A549 (cell line): ENCODE measurements at regions not wholly inside any gene's neighbourhood (a gene's known extent, or its start where the extent isn't known, plus 50 kb on each side); places are given as distances from the start of the nearest gene placed in this dataset.

Source experiments
- ATAC-seq, 2 experiments: fragments of 200-7000 bp in 1 of 2; fragments of >200 bp in 1 of 2; cut with Nextera tagmentation in 1 of 2; cut with Tn5 transposase in 1 of 2; 3 replicates each; pipeline versions ENCODE4 v1.8.0 to v1.9.1; 2018 to 2020; ENCODE audit warnings: mild to moderate bottlenecking in 1 of 2, moderate library complexity in 1 of 2
- CTCF ChIA-PET: fragments of 300-600 bp; sonication (Branson Sonifier 250); formaldehyde crosslinking; extraction: SDS; loops from one replicate; lab custom pipeline; 2021; ENCODE audit warnings: antibody characterized with exemption, inconsistent platforms; lab: Yijun Ruan, JAX
- POLR2A ChIA-PET: fragments of 350-600 bp; formaldehyde crosslinking; extraction: SDS; loops from one replicate; lab custom pipeline; 2021; ENCODE audit warnings: antibody characterized with exemption, inconsistent platforms; lab: Yijun Ruan, JAX
- DNase-seq, 2 experiments: peaks; one replicate each; pipeline versions ENCODE4 v3.0.0 to v3.0.0-alpha.2; 2011 to 2016; ENCODE audit warnings: low read depth in 1 of 2, low spot score in 1 of 2
- FAIRE-seq: peaks from 2 replicates; lab custom pipeline; 2011; peaks lifted over from hg19 to GRCh38; lab: Jason Lieb, UNC
- H3K27ac ChIP-seq, 2 experiments: fragments of >200 bp; sonication (Bioruptor Twin); formaldehyde crosslinking; 3 replicates each; pipeline ENCODE4 v1.5.1; 2016 to 2017
- H3K4me1 ChIP-seq: fragments of >200 bp; sonication (Bioruptor Twin); formaldehyde crosslinking; 3 replicates; pipeline ENCODE4 v1.6.1; 2016
- H3K4me2 ChIP-seq: fragments of >200 bp; sonication (Bioruptor Twin); formaldehyde crosslinking; 3 replicates; pipeline ENCODE4 v1.6.1; 2016
- H3K4me3 ChIP-seq: fragments of >200 bp; sonication (Bioruptor Twin); formaldehyde crosslinking; 3 replicates; pipeline ENCODE4 v1.5.1; 2016
- H3K9me3 ChIP-seq: fragments of >200 bp; sonication (Bioruptor Twin); formaldehyde crosslinking; 3 replicates; pipeline ENCODE4 v1.6.1; 2016
- BHLHE40 ChIP-seq: IDR thresholded peaks from 2 replicates; pipeline ENCODE4 v1.6.1; 2012; ENCODE audit warnings: low read depth, low read length, inconsistent platforms
- CHD4 ChIP-seq: fragments of 200-600 bp; sonication (generic); IDR thresholded peaks from 2 replicates; pipeline ENCODE4 v1.6.1; 2016; ENCODE audit warnings: antibody characterized with exemption, mild to moderate bottlenecking, borderline replicate concordance
- EHF ChIP-seq: fragments of 250-450 bp; sonication (Bioruptor Pico); IDR thresholded peaks from 2 replicates; pipeline ENCODE4 v1.5.0; 2020; ENCODE audit warnings: mild to moderate bottlenecking
- ELK1 ChIP-seq: fragments of 150-350 bp; IDR thresholded peaks from 2 replicates; pipeline ENCODE4 v1.6.1; 2014; ENCODE audit warnings: low read depth, mild to moderate bottlenecking, low read length
- EP300 ChIP-seq, 2 experiments: fragments of >200 bp; sonication (Bioruptor Twin); formaldehyde crosslinking; IDR thresholded peaks; 2 replicates in 1 of 2; 3 replicates in 1 of 2; pipeline ENCODE4 v1.6.1; 2016 to 2017
- FOSB ChIP-seq: fragments of 250-450 bp; sonication (Bioruptor Pico); IDR thresholded peaks from 2 replicates; pipeline ENCODE4 v1.5.0; 2020; ENCODE audit warnings: mild to moderate bottlenecking, moderate library complexity
- HDAC2 ChIP-seq: fragments of 200-600 bp; sonication (generic); IDR thresholded peaks from 2 replicates; pipeline ENCODE4 v1.6.1; 2016
- HES2 ChIP-seq: fragments of >200 bp; sonication (Bioruptor Twin); formaldehyde crosslinking; IDR thresholded peaks from 2 replicates; pipeline ENCODE4 v1.6.1; 2016
- HEYL ChIP-seq: fragments of 250-450 bp; sonication (Bioruptor Pico); IDR thresholded peaks from 2 replicates; pipeline ENCODE4 v1.8.0; 2021; ENCODE audit warnings: mild to moderate bottlenecking, moderate library complexity
- HMGXB4 ChIP-seq: fragments of 250-450 bp; sonication (Bioruptor Pico); IDR thresholded peaks from 2 replicates; pipeline ENCODE4 v1.5.0; 2021; ENCODE audit warnings: mild to moderate bottlenecking, moderate library complexity, borderline replicate concordance
- HOXA7 ChIP-seq: fragments of 250-450 bp; sonication (Bioruptor Pico); IDR thresholded peaks from 2 replicates; pipeline ENCODE4 v1.5.0; 2020; ENCODE audit warnings: mild to moderate bottlenecking, moderate library complexity
- MAX ChIP-seq: IDR thresholded peaks from 2 replicates; pipeline ENCODE4 v1.6.1; 2012
- MYC ChIP-seq: IDR thresholded peaks from 2 replicates; pipeline ENCODE4 v1.6.1; 2012; ENCODE audit warnings: mild to moderate bottlenecking, inconsistent platforms, low read length, improper control_type of control experiment, borderline replicate concordance
- NFE2L2 ChIP-seq: fragments of 150-350 bp; conservative IDR thresholded peaks from 2 replicates; pipeline ENCODE4 v1.6.1; 2014; ENCODE audit warnings: low read length
- NPAS2 ChIP-seq: fragments of 250-450 bp; sonication (Bioruptor Pico); IDR thresholded peaks from 2 replicates; pipeline ENCODE4 v1.8.0; 2022; ENCODE audit warnings: mild to moderate bottlenecking, moderate library complexity, borderline replicate concordance
- NR3C1 ChIP-seq: fragments of >200 bp; sonication (Bioruptor Twin); formaldehyde crosslinking; IDR thresholded peaks from 3 replicates; pipeline ENCODE4 v1.6.1; 2017
- POLR2AphosphoS2 ChIP-seq: conservative IDR thresholded peaks from 2 replicates; pipeline ENCODE4 v1.6.1; 2012; ENCODE audit warnings: low read length, improper control_type of control experiment, inconsistent platforms
- SREBF2 ChIP-seq: fragments of 450-650 bp; IDR thresholded peaks from 2 replicates; pipeline ENCODE4 v1.6.1; 2014; ENCODE audit warnings: mild to moderate bottlenecking, moderate library complexity
- TFCP2L1 ChIP-seq: fragments of 250-450 bp; sonication (Bioruptor Pico); IDR thresholded peaks from 2 replicates; pipeline ENCODE4 v1.5.0; 2021; ENCODE audit warnings: mild to moderate bottlenecking
- TP53 ChIP-seq: fragments of 250-450 bp; sonication (Bioruptor Pico); IDR thresholded peaks from 2 replicates; pipeline ENCODE4 v1.5.0; 2021; ENCODE audit warnings: mild to moderate bottlenecking, moderate library complexity
- ZFP36 ChIP-seq: fragments of 450-650 bp; IDR thresholded peaks from 2 replicates; pipeline ENCODE4 v1.6.1; 2014; ENCODE audit warnings: borderline replicate concordance; ENCODE audit not compliant: partially characterized antibody
- WGBS: methylation state at CpG from one replicate; pipeline ENCODE4 v1.1.6; 2017; ENCODE audit errors: missing lambda C conversion rate; 5-methylcytosine and 5-hydroxymethylcytosine counted together

GRCh38 chr7:46032942-46033341 is 111.9 kb upstream of the IGFBP3 start (continued):
- TF ChIP-seq ELK1 (no peak), HMGXB4 (CRISPR knock-in tag) (no peak), NFE2L2 (no peak), EP300 (IDR thresholded peaks at IDR 0.05) (peak in 1 of 2 experiments; percentile 26; a peak in 1 of 5 replicates), NR3C1 (no peak), POLR2AphosphoS2 (no peak), HES2 (no peak), BHLHE40 (no peak), CHD4 (no peak), ZFP36 (no peak), MYC (no peak), FOSB (CRISPR knock-in tag) (no peak), EHF (CRISPR knock-in tag) (no peak)

- WGBS: 45% methylated on average over 6 of the region's 6 CpGs
- ATAC-seq: peak; percentile 32 to 59; a peak in 3 of 6 replicates
- POLR2A ChIA-PET: no interaction called here
- CTCF ChIA-PET: interaction anchor here (0.7 to 1.1 kb wide), 2 partner anchors 15 to 109 kb away, joined by 3 to 6 read pairs; no protein-coding TSS in a partner anchor
- TF ChIP-seq NPAS2 (CRISPR knock-in tag) (no peak), ELK1 (no peak), TP53 (CRISPR knock-in tag) (no peak), ZFP36 (no peak), TFCP2L1 (CRISPR knock-in tag) (no peak), HOXA7 (CRISPR knock-in tag) (no peak), HEYL (no peak), POLR2AphosphoS2 (no peak), MAX (no peak), HDAC2 (no peak), SREBF2 (no peak)
- Histone ChIP-seq H3K4me3 (no peak overlapping the region), H3K4me2 (peak overlapping the region; percentile 43), H3K4me1 (peaks cover 20% of the 10 kb centered on the region), H3K27ac (peak overlapping the region; percentile 49 to 54; a peak in 4 of 6 replicates), H3K9me3 (no peaks in the 10 kb centered on the region)
- FAIRE-seq: no peak
- DNase-seq: peak in 1 of 2 experiments; percentile 44
Observed at GRCh38 chr7:46032353-46032752, 111.3 kb upstream of the IGFBP3 start.

- DNase-seq (no peak), ATAC-seq (no peak), FAIRE-seq (no peak)
- Histone ChIP-seq H3K9me3 (no peaks in the 10 kb centered on the region), H3K4me3 (no peak overlapping the region), H3K4me1 (peaks cover 21% of the 10 kb centered on the region), H3K27ac (no peak overlapping the region), H3K4me2 (no peak overlapping the region)
- ChIA-PET POLR2A (no interaction called here), CTCF (no interaction called here)
- no peak for TF ChIP-seq ELK1
- WGBS: 93% methylated on average over 2 of the region's 2 CpGs
Observed at GRCh38 chr7:46029111-46029704, 108.1 kb upstream of the IGFBP3 start.
